ENCODE measurements at regions not wholly inside any gene's neighbourhood (a gene's known extent, or its start where the extent isn't known, plus 50 kb on each side); places are given as distances from the start of the nearest gene placed in this dataset.
"Not testable (repeated sequence)": the region's sequence is repeated elsewhere in the genome, so short reads cannot be mapped to it uniquely, and the experiment has no call there.

GRCh38 chr2:51998890-51999289, 967.0 kb upstream of the NRXN1 start:
- no peak for DNase-seq (ENCODE audit: low read depth in 4 of 4, low spot score in 3 of 4)

GRCh38 chr2:51997571-51997970, 965.6 kb upstream of the NRXN1 start:
- no peak for DNase-seq (ENCODE audit: low read depth in 4 of 4, low spot score in 3 of 4)

- DNase-seq (ENCODE audit: low read depth in 4 of 4, low spot score in 3 of 4), result no peak
Observed at GRCh38 chr2:51995293-51995692, 963.4 kb upstream of the NRXN1 start.

DNA sequence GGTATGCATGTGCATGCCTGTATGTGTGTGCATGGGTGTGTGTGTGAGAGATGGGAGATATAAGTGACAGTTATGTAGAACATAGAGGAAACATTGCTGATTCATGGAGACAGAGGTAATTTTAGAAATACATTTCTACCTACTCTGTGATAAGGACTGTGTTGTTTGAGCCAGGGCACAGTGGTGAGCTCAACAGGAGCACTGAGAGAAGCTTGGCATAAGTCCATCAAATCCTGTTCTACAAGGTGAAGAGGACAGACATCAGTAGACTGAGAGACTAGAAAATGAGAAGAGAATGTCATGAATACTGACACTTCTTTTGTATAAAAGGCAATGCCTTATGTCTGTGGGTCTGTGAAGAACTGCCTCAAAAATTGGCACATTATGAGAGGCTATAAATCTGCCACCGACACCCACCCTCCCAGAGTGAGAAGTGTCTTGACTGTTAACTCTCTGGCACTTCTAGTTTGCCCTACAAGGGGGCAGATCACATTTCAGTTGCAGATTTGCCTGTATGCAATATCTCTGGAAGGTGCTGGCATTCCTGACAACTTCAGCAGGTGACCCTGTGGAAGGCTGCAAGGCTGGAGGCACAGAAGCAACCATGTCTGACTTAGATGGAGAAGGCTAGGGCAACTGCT, 962.3 kb upstream of the NRXN1 start:
- DNase-seq (ENCODE audit: low read depth in 4 of 4, low spot score in 3 of 4), result no peak

DNA sequence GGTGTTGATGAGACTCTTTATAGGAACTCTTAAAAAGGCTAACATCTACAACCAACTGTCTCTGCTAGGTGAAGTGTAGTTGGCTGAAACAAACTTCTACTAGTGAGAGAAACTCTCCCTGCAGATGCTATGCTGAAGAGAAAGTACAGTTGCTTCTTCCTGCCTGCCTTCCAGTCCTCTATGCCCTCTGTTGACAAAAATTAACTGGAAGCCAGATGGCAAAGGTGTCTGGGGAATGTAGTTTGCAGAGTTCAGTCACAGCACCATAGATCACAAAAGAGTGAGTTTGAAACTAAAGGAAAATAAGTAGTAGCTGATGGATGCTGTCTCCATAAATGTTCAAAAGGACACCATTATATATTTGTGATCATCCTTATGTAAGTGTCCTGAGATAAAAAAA, 958.8 kb upstream of the NRXN1 start:
- DNase-seq (ENCODE audit: low read depth in 4 of 4, low spot score in 3 of 4), result no peak

GRCh38 chr2:51986101-51986500, 954.2 kb upstream of the NRXN1 start:
- DNase-seq (ENCODE audit: low read depth in 4 of 4, low spot score in 3 of 4), result no peak

DNA sequence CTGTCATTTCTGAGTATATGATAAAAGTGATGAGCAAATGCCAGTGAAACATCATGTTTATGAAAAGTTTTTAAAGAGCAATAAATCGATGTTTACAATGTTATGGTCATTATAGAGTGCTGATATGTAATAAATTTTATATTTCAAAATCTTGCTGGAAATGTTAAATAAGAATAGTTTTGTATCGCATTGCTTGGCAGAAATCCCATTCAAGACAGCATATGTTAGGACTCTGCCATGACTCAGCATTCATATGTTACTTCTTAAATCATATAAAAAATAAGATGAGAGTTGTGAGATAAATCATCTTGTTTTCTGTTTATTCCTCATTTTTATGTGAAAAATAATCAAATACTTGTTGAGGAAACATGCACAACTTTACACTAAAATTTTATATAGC, 949.9 kb upstream of the NRXN1 start:
- no peak for DNase-seq (ENCODE audit: low read depth in 4 of 4, low spot score in 3 of 4)

DNA sequence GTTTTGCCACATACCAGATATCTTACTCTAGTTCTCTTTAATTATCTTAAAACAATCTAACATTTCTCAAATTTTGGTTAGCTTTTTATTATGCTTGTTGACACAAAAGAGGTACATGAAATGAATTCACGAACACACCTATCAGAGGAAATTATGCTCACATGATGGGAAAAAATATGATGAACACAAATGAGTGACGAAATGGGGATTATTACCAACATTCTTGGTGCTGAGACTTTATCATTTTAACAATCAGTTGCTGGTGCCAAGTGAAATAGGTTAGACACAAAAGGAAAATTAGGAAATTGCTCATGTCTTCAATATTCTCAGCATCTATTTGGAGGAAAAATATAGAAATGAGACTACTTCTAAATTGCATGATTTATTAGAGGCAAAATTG, 944.7 kb upstream of the NRXN1 start:
- no peak for DNase-seq (ENCODE audit: low read depth in 4 of 4, low spot score in 3 of 4)

- no peak for DNase-seq (ENCODE audit: low read depth in 4 of 4, low spot score in 3 of 4)
Observed at GRCh38 chr2:51971136-51971535, 939.2 kb upstream of the NRXN1 start.

GRCh38 chr2:51969347-51969746, 937.4 kb upstream of the NRXN1 start:
- no peak for DNase-seq (ENCODE audit: low read depth in 4 of 4, low spot score in 3 of 4)

- DNase-seq (ENCODE audit: low read depth in 4 of 4, low spot score in 3 of 4), result no peak
Observed at GRCh38 chr2:51960841-51961335, 929.0 kb upstream of the NRXN1 start.

DNA sequence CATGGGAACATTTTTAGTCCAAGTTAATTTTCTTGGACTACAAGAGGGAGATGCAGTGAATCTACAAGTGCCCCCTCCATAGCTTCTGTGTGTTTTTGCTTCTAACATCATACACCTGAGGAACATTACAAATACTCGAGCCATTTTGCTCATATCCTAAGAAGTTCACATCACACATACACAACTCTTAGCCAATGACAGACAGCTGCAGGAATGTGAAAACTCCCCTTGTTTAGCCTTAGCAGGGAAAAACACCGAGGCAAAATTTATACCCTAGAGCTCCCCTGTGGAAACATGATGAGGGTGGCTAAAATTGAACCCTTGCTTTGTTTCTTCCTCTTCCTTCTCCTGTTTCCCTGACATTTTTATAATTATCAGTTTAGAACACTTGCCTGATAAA, 928.3 kb upstream of the NRXN1 start:
- no peak for DNase-seq (ENCODE audit: low read depth in 4 of 4, low spot score in 3 of 4)

DNA sequence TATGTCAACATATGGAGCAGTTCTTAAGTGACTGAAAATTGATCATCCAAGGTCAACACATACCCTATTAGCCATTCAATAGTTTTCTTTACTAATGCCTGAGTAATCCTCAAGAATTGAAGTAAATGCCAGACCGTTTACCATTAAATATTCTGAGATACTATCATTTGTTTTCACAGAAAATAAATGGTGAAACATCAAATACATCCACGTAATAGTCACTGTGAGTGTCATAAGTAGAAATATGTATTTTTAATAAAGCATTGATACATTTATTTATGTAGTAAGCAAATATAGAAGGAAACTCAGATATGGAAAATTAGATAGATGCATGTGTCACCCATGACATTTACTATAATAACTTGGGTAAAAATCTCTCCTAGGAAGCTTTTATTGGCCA, 927.8 kb upstream of the NRXN1 start:
- no peak for DNase-seq (ENCODE audit: low read depth in 4 of 4, low spot score in 3 of 4)

- no peak for DNase-seq (ENCODE audit: low read depth in 4 of 4, low spot score in 3 of 4)
Observed at GRCh38 chr2:51953931-51954330, 922.0 kb upstream of the NRXN1 start.

DNA sequence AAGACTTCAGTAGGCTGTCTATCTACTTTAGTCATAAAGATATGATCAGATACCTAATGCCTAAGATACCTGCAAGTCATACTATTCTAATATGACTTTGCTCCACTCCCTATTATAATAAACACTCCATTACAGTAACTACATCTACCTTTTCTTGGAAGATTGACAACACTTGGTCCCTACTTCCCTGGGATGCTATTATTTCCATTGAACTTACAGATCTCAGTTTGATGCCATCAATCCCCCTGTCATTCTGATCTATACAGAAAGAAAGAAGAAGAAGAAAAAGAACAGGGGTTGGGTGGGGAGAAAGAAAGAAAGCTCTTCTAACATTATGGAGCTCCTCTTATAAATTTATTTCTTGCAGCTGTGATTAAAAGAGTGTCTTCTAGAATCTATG, 889.1 kb upstream of the NRXN1 start:
- no peak for DNase-seq (ENCODE audit: low read depth in 4 of 4, low spot score in 3 of 4)

DNA sequence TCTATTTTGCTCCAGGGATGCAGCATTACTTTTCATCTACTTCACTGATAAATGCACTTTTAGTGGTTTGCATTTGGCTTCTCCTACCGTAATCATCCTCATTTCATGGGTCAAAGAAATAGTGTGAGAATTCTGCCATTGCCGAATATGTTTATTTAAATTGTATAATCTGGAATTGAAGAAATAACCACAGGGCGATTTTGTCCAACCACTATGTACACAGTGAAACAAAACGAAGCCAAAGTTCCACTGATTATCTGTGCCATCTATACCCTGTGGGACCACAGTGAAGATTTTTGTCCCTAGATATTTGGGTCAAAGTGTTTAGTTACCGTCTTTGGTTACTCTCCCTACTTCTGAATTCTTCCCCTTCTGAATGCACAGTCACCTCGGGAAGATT, 888.6 kb upstream of the NRXN1 start:
- DNase-seq (ENCODE audit: low read depth in 4 of 4, low spot score in 3 of 4), result no peak

DNA sequence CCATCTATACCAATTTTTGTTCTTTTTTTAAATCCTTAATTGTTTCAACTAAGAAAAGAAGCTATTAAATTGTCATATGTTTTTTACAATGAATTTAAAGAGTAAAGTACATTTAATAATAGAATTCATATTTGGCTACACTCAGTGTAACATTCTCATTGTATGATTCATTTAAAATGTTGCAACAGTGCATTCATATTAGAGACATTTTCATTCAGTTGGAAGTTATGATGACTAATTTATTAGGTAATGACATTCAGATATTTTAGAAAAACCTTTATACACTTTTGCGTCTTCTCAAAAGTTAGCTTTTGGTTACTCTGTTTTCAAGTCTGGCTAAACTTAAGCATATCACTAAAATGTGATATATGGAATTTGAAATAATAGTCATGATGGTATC, 887.5 kb upstream of the NRXN1 start:
- DNase-seq (ENCODE audit: low read depth in 4 of 4, low spot score in 3 of 4), result no peak

- DNase-seq (ENCODE audit: low read depth in 4 of 4, low spot score in 3 of 4), result no peak
Observed at GRCh38 chr2:51918113-51918512, 886.2 kb upstream of the NRXN1 start.

DNA sequence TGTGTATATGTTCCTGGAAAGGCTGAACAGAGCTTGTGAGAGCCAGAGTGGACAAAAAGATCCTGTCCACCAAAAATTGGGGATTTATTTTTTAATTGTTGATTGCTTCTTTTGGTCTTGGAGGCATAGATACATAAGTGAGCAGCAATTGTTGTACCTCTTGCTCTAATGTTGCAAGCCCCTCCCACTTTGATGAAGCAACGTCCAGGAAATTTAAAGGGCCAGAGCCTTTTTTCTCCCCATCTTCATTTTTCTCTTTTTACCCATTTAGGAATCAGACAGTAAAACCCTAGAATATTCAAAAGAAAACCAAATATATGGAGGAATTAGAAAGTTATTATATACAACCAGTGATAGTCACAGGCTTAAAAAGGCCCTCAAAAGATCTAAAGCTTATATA, 871.8 kb upstream of the NRXN1 start:
- DNase-seq (ENCODE audit: low read depth in 4 of 4, low spot score in 3 of 4), result no peak

- DNase-seq (ENCODE audit: low read depth in 4 of 4, low spot score in 3 of 4), result no peak
Observed at GRCh38 chr2:51899643-51900042, 867.7 kb upstream of the NRXN1 start.

GRCh38 chr2:51894584-51894983, 862.7 kb upstream of the NRXN1 start:
- DNase-seq (ENCODE audit: low read depth in 4 of 4, low spot score in 3 of 4), result not testable (repeated sequence)

DNA sequence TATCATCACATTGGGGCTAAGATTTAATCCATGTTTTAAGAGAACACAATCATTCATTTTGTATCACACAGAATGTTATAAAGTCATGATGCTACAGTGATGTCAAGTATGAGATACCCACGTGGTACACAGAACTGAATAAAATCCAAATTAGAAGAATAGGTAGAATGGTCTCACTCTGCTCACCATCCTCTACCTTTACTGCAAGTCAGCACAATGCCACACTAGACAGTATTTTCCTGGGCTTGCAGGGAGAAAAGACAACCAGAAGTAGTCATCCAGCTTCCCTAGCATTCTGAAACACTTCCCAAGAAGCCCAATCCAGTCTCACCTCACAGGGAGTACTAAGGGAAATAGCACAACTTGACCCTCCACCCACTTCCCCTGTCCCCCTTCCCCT, 856.2 kb upstream of the NRXN1 start:
- DNase-seq (ENCODE audit: low read depth in 4 of 4, low spot score in 3 of 4), result no peak

GRCh38 chr2:51881673-51882072, 849.7 kb upstream of the NRXN1 start:
- no peak for DNase-seq (ENCODE audit: low read depth in 4 of 4, low spot score in 3 of 4)
